Right lobe of liver (tissue), 6 donors: ENCODE measurements at regions not wholly inside any gene's neighbourhood (a gene's known extent, or its start where the extent isn't known, plus 50 kb on each side); places are given as distances from the start of the nearest gene placed in this dataset.

Source experiments
- ATAC-seq, 4 donors: fragments of 200-7000 bp; cut with Tn5 transposase; one replicate each; pipeline ENCODE4 v1.9.1; 2020; ENCODE audit warnings: mild to moderate bottlenecking in 4 of 4, moderate library complexity in 4 of 4
- DNase-seq, 3 donors: peaks; one replicate each; pipeline ENCODE4 v3.0.0-alpha.2; 2020
- H3K27ac ChIP-seq, 3 donors: fragments of 200-600 bp; one replicate each; pipeline ENCODE4 v1.8.0; 2022
- H3K27me3 ChIP-seq, 2 donors: fragments of 200-600 bp; one replicate each; pipeline ENCODE4 v1.8.0; 2022
- H3K36me3 ChIP-seq, 4 donors: fragments of 200-600 bp; sonication (generic) in 1 of 4; one replicate each; pipeline versions ENCODE4 v1.5.1 to v1.8.0; 2017 to 2022; ENCODE audit warnings: control low read depth in 1 of 4
- H3K4me1 ChIP-seq, 4 donors: fragments of 200-600 bp; sonication (generic) in 1 of 4; one replicate each; pipeline versions ENCODE4 v1.5.1 to v1.8.0; 2017 to 2022; ENCODE audit warnings: control low read depth in 1 of 4
- H3K4me3 ChIP-seq, 3 donors: fragments of 200-600 bp; one replicate each; pipeline ENCODE4 v1.8.0; 2022
- H3K9me3 ChIP-seq, 4 donors: fragments of 200-600 bp; sonication (generic) in 1 of 4; one replicate each; pipeline versions ENCODE4 v1.5.1 to v1.8.0; 2017 to 2022; ENCODE audit warnings: control low read depth in 1 of 4
- POLR2A ChIP-seq: fragments of 450-650 bp; IDR thresholded peaks from one replicate; pipeline ENCODE4 v1.6.1; 2017; ENCODE audit warnings: antibody characterized with exemption, mild to moderate bottlenecking
- WGBS: methylation state at CpG from one replicate; pipeline ENCODE4 v1.1.6; 2018; ENCODE audit warnings: low coverage, low lambda C conversion rate; ENCODE audit not compliant: insufficient coverage; ENCODE audit errors: missing lambda C conversion rate; 5-methylcytosine and 5-hydroxymethylcytosine counted together
- intact Hi-C, 2 donors: fragments of 100-400 bp; cut with DNase I; formaldehyde crosslinking; loops; one replicate each; pipeline versions ENCODE4 v1.11.2 to v1.14.1; 2022
- TF ChIP-seq, protein P1 (sequence below), 4 donors: fragments of 200-600 bp in 3 of 4; fragments of 450-650 bp in 1 of 4; IDR thresholded peaks; one replicate each; pipeline versions ENCODE4 v1.5.1 to v1.8.0; 2016 to 2022; ENCODE audit warnings: antibody characterized with exemption in 4 of 4, mild to moderate bottlenecking in 2 of 4
- donor health status: DM: no; HTN: yes; CAD: no.
- donor health status: DM: no; HTN: no; CAD: no.
- donor health status: DM: no; HTN: no; CAD: no.
- donor health status: DM: no; HTN: yes; CAD: no.
- donor health status: DM: no; HTN: yes; CAD: no.

DNA sequence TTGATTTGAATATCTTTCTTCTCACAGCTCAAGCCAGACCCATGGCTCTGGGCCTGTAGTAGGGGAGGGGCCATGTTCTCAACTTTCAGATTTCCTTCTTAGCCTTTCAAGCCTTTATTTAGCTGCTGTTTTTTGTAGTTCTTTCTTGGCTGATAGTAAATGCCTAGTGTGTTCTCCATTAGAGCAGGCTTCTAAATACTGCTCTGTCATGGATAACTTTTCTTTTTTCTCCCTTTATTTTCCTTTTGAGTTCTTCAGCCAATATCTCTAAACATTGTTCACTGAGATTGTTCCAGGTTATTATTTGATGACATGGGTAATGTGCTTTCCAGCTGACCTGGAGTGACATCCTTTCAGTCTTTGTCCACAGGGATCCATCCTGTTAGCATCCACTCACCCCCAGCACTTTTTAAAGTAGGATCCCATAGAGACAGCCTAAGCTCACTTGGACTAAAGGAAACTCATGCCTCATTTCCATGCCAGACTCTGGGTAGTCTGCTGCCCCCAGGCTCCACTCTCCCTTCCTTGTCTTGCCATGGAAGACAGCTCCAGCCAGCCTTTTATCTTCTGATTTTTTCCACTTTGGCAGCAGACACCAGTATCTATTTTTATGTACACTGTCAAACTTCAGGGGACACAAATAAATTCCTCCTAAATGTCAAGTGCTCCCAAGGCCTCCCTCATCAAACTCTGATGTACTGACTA, 645.6 kb downstream of the RNF144B start:
- TF ChIP-seq, protein P1, sequence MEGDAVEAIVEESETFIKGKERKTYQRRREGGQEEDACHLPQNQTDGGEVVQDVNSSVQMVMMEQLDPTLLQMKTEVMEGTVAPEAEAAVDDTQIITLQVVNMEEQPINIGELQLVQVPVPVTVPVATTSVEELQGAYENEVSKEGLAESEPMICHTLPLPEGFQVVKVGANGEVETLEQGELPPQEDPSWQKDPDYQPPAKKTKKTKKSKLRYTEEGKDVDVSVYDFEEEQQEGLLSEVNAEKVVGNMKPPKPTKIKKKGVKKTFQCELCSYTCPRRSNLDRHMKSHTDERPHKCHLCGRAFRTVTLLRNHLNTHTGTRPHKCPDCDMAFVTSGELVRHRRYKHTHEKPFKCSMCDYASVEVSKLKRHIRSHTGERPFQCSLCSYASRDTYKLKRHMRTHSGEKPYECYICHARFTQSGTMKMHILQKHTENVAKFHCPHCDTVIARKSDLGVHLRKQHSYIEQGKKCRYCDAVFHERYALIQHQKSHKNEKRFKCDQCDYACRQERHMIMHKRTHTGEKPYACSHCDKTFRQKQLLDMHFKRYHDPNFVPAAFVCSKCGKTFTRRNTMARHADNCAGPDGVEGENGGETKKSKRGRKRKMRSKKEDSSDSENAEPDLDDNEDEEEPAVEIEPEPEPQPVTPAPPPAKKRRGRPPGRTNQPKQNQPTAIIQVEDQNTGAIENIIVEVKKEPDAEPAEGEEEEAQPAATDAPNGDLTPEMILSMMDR (IDR thresholded peaks at IDR 0.05), result no peak
- Histone ChIP-seq H3K27me3 (no peaks in the 10 kb centered on the region), H3K4me1 (no peaks in the 10 kb centered on the region), H3K27ac (no peak overlapping the region), H3K9me3 (no peaks in the 10 kb centered on the region), H3K36me3 (no peaks in the 10 kb centered on the region), H3K4me3 (no peak overlapping the region)
- no peak for DNase-seq
- intact Hi-C loops, result no loop called here
- ATAC-seq, result no peak

- Histone ChIP-seq H3K9me3 (no peaks in the 10 kb centered on the region), H3K4me3 (no peak overlapping the region), H3K4me1 (no peaks in the 10 kb centered on the region), H3K27ac (no peak overlapping the region), H3K27me3 (no peaks in the 10 kb centered on the region), H3K36me3 (no peaks in the 10 kb centered on the region)
- DNase-seq (no peak), ATAC-seq (no peak)
- TF ChIP-seq POLR2A, result no peak
- TF ChIP-seq, protein P1 (IDR thresholded peaks at IDR 0.05), result no peak
- intact Hi-C loops, result no loop called here
- WGBS, result 14% methylated on average over 1 of the region's 1 CpG
These were observed 646.5 kb downstream of the RNF144B start for GRCh38 chr6:19033683-19034082.

DNA sequence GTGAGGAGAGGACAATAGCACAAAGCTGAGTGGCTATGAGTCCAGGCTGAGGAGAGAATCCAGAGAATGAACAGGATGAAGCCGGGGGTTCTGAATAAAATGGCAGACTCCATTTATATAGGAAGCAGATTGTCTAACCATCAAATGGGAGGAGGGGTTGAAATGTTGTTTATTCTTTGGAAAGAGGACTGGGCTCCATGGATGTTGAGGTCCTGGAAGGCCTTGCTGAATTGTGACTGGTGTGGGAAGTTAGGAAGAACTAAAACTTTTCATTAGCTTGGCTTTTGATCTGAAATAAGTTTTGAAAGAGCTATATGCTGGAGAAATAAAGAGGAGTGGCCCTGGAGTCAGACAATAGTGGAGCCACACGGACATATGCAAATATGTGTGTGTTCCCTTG, 647.8 kb downstream of the RNF144B start:
- WGBS, result 65% methylated on average over 2 of the region's 2 CpGs
- Histone ChIP-seq H3K9me3 (no peaks in the 10 kb centered on the region), H3K4me1 (no peaks in the 10 kb centered on the region), H3K36me3 (no peaks in the 10 kb centered on the region), H3K27ac (no peak overlapping the region), H3K27me3 (no peaks in the 10 kb centered on the region), H3K4me3 (no peak overlapping the region)
- intact Hi-C loops, result no loop called here
- DNase-seq, result no peak
- ATAC-seq, result no peak
- TF ChIP-seq POLR2A, result no peak
- TF ChIP-seq, protein P1 (IDR thresholded peaks at IDR 0.05), result no peak

GRCh38 chr6:19035461-19036195, 648.5 kb downstream of the RNF144B start:
- no peak for DNase-seq
- no peak for ATAC-seq
- no peak overlapping the region for H3K27ac ChIP-seq
- TF ChIP-seq, protein P1 (IDR thresholded peaks at IDR 0.05), result no peak
- TF ChIP-seq POLR2A, result no peak
- H3K36me3 ChIP-seq, result no peaks in the 10 kb centered on the region
- WGBS, result 61% methylated on average over 7 of the region's 7 CpGs
- H3K4me3 ChIP-seq, result no peak overlapping the region
- intact Hi-C loops, result no loop called here
- no peaks in the 10 kb centered on the region for H3K4me1 ChIP-seq
- H3K9me3 ChIP-seq, result no peaks in the 10 kb centered on the region
- no peaks in the 10 kb centered on the region for H3K27me3 ChIP-seq
